Ishikawa (cell line): ENCODE measurements at regions not wholly inside any gene's neighbourhood (a gene's known extent, or its start where the extent isn't known, plus 50 kb on each side); places are given as distances from the start of the nearest gene placed in this dataset.

Experiments used
- CEBPB ChIP-seq: IDR thresholded peaks from 2 replicates; pipeline ENCODE4 v1.6.1; 2012
- CREB1 ChIP-seq: IDR thresholded peaks from 2 replicates; pipeline ENCODE4 v1.6.1; 2012; ENCODE audit warnings: low read depth
- EGR1 ChIP-seq: IDR thresholded peaks from 2 replicates; pipeline ENCODE4 v1.6.1; 2012
- EP300 ChIP-seq: IDR thresholded peaks from 2 replicates; pipeline ENCODE4 v1.6.1; 2012; ENCODE audit warnings: borderline replicate concordance
- FOXM1 ChIP-seq: IDR thresholded peaks from 2 replicates; pipeline ENCODE4 v1.6.1; 2012; ENCODE audit warnings: low read depth, borderline replicate concordance
- MAX ChIP-seq: IDR thresholded peaks from 2 replicates; pipeline ENCODE4 v1.6.1; 2012
- NFIC ChIP-seq: IDR thresholded peaks from 2 replicates; pipeline ENCODE4 v1.6.1; 2012
- RAD21 ChIP-seq: IDR thresholded peaks from 2 replicates; pipeline ENCODE4 v1.6.1; 2012; ENCODE audit warnings: low read depth
- REST ChIP-seq: IDR thresholded peaks from 2 replicates; pipeline ENCODE4 v1.6.1; 2012; ENCODE audit warnings: low read depth, mild to moderate bottlenecking
- TAF1 ChIP-seq: IDR thresholded peaks from 2 replicates; pipeline ENCODE4 v1.6.1; 2012; ENCODE audit warnings: low read depth, mild to moderate bottlenecking
- TCF12 ChIP-seq: IDR thresholded peaks from 2 replicates; pipeline ENCODE4 v1.6.1; 2012; ENCODE audit warnings: low read depth
- USF1 ChIP-seq: IDR thresholded peaks from 2 replicates; pipeline ENCODE4 v1.6.1; 2012
- YY1 ChIP-seq: IDR thresholded peaks from 2 replicates; pipeline ENCODE4 v1.6.1; 2012; ENCODE audit warnings: low read depth
- ZBTB7A ChIP-seq: IDR thresholded peaks from 2 replicates; pipeline ENCODE4 v1.6.1; 2012; ENCODE audit warnings: low read depth

DNA sequence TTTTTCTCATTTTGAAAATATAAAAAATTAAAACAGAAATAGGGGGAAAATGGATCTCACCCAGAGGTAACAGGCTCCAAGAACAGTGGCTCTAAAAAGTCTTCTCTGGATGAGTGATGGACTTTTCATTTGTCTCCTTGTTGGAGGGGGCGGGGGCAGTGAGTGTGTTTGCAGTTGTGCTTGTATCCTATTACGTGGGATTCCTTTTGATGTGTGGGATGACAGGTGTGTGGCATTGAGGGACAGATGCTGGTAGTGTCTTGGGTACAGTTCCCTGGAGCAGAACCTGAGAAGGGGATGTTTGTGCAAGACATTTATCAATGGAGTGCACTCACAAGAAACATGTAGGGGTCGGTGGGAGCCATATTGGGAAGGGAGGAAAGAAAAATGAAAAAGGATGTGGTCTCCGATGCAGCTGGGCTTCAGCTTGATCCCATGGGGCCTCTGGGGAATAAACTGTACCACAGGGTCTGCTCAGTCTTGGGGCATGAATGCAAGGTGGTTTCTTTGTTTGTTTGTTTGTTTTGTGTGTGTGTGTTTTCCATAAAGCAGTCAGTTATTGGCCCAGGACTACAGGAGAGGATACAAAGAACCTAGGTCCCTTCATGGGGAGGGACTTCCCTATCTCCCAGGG is 120.0 kb upstream of the SLC35G4 start:
- TF ChIP-seq EP300: no peak
- no peak for TF ChIP-seq TAF1
- TF ChIP-seq MAX: no peak
- no peak for TF ChIP-seq REST
- no peak for TF ChIP-seq NFIC
- TF ChIP-seq TCF12: no peak
- no peak for TF ChIP-seq CEBPB
- no peak for TF ChIP-seq EGR1
- TF ChIP-seq RAD21: no peak
- no peak for TF ChIP-seq CREB1
- TF ChIP-seq YY1: no peak
- TF ChIP-seq FOXM1: no peak
- TF ChIP-seq ZBTB7A: no peak
- TF ChIP-seq USF1: no peak
